Activated T-cell treated with anti-CD3 and anti-CD28 coated beads, Interleukin-2, amount 50 U/mL, for 48 hours (primary cell): ENCODE measurements at regions not wholly inside any gene's neighbourhood (a gene's known extent, or its start where the extent isn't known, plus 50 kb on each side); places are given as distances from the start of the nearest gene placed in this dataset.
"Not testable (repeated sequence)": the region's sequence is repeated elsewhere in the genome, so short reads cannot be mapped to it uniquely, and the experiment has no call there.

Experiments used
- DNase-seq, 2 experiments: peaks; one replicate each; pipeline ENCODE4 v3.0.0-alpha.2; 2020

DNA sequence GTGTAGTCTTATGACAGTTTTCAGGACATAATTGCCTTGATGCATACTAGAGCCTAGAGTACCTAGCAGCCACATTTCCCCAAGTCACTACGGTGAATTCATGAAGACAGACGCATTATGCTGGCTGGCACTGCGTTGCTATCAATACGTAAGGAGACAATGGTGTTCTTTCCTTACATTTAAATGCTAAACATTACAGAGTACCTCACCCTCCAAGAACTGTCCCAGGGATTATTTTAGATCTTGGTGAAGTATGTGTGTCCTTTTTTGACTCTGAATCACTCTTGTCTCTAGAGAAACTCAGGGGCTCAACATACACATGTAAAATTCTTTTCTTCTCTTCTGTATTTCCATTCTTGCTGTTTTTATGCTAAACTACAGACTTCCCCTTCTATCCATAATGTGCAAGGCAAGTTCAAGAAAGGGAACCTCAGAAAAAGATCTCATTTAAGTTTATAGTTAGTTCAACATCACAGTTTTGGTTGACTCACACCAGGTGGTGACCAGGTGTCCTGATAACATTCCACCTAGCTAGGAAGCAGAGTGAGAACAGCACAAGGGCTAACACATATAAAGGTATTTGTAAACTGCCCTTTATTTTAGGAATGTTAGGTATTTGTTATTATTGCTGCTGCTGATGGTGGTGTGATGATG is 212.4 kb upstream of the HNRNPA3 start:
- no peak for DNase-seq

DNA sequence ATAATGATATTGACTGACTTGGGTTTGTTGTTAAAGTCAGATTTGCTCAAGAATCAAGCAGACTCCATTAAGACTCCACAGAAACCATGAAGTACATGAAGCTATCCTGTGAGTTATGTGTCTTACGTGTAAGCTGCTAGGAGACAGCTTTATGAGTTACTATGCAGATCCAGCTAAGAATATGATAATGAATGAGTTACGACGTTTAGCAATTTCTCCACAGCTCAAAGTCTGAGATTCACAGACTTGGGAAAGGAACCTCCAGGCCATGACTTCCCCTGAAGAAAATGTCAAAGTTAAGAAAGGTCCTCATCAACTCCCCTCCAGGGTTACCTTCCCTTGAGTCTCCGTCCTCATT is 211.9 kb upstream of the HNRNPA3 start:
- no peak for DNase-seq

DNA sequence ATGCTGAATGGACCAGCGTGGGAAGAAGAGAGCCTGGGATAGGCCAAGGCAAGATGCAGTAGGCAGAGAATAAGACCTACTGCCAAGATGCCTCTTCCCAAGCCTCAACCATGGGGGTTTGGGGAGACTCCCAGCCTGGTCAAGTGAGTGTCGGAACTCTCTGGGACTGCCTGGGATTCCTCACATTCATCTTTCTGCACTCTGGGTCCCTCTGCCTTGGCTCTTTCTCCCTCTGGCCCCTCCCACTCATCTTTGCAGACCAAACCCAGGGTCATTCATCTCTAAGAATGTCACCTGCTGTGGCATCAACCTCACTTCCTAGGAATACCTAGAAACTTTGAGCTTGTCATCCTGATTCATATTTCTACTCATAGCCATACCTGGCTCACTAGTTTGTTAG is 211.3 kb upstream of the HNRNPA3 start:
- DNase-seq: no peak

DNA sequence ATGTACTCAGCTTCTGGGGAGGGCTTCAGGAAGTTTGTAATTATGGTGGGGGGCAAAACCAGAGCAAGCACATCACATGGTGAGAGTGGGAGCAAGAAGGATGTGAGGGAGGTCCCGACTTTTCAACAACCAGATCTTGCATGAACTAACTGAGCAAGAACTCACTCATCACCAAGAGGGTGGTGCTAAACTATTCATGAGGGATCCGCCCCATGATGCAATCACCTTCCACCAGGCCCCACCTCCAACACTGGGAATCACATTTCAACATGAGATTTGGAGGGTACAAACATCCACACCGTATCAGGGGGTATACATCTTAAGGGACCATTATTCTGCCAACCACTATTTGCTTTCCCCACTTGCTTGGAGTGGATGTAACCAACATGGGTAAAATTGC is 209.6 kb upstream of the HNRNPA3 start:
- no peak for DNase-seq

DNA sequence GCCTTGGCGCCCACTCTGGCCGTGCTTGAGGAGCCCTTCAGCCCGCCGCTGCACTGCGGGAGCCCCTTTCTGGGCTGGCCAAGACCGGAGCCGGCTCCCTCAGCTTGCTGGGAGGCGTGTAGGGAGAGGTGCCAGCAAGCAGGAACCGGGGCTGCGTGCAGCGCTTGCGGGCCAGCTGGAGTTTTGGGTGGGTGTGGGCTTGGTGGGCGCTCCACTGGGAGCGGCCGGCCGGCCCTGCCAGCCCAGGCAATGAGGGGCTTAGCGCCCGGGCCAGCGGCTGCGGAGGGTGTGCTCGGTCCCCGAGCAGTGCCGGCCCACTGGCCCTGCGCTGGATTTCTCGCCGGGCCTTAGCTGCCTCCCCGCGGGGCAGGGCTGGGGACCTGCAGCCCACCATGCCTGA is 204.9 kb upstream of the HNRNPA3 start:
- DNase-seq: not testable (repeated sequence)

DNA sequence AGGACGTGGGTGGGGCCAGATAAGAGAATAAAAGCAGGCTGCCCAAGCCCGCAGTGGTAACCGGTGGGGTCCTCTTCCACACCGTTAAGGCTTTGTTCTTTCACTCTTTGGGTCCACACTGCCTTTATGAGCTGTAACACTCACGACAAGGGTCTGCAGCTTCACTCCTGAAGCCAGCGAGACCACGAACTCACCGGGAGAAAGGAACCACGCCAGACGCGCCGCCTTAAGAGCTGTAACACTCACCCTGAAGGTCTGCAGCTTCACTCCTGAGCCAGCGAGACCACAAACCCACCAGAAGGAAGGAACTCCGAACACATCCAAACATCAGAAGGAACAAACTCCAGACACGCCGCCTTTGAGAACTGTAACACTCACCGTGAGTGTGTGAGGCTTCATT is 203.9 kb upstream of the HNRNPA3 start:
- not testable (repeated sequence) for DNase-seq

DNA sequence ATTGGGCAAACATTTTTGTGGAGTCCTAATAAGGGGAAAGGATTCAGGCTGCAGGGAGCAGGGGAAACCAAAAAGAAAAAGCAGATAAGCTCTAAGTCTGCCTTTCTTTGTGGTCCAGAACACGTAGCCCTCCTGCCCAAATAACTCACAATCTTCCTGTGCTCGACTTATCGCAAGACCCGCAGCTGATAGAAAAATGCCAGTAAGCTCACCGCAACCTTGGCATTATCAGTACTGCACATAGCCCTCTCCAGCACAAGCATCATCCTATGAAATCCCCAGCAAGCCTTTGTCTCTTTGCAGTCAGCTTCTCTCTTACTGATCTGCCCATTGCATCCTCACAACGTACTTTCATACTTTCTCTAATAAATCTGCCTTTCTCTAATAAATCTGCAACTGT is 202.4 kb upstream of the HNRNPA3 start:
- DNase-seq: no peak

DNA sequence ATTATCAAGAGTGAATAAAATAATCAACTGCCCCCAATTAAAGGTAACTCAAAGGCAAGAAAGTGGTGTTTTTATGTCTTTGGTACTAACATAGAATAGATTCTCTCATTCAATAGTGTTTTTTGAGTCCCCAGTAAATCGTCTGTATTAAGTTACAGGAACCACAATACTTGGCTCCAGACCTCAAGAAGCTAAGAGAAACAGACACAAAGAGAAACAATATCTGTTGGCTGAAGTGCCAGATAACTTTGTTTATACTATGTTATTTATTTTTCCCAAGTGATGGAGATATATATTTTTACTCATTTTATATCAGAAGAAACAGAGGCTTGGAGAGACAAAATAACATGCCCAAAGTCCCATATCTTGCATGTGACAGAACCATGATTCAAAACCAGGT is 201.7 kb upstream of the HNRNPA3 start:
- no peak for DNase-seq

DNA sequence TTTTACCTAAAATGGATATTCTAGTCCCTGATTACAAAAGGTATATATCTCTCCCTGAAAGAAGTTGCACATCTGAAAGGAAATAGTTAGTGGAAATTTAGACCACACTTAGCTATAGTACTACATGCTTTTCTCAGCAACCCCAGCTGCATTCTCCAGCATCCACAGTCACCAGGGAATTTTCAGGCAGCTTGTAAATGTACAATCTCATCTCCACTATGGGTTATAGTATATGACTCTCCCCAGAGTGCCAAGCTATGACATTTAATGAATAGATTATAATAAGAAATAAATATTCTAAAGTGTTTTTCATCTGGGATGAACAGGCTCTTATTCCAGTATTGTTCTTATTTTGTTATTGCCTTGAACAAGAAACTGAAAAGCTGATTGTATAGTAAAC is 197.6 kb upstream of the HNRNPA3 start:
- no peak for DNase-seq

DNA sequence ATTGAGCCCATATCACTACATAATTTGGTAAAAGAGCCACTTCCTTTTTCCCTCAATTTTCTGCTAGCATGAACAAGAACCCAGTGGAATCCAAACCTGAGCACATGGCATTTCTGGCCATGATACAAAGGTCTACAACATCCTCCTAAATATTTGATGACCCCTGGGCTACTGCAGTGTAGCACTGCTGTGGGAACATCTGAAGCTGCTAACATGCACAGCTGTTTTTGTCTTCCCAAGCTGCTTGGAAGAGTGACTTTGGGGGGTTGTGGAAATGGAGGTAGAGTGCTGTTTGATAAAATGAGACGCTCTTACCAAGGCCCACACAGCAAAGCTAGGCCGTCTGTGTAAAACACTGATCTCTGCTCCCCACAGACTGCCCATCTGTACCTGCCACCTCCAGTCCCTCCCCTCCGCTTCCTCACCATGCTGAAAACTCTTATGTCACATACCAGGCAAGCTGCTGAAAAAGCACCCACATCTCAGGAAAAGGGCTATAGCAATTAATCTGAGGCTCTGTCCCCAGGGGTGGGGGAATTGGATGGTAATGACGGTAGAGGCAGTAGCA is 197.2 kb upstream of the HNRNPA3 start:
- DNase-seq: no peak

DNA sequence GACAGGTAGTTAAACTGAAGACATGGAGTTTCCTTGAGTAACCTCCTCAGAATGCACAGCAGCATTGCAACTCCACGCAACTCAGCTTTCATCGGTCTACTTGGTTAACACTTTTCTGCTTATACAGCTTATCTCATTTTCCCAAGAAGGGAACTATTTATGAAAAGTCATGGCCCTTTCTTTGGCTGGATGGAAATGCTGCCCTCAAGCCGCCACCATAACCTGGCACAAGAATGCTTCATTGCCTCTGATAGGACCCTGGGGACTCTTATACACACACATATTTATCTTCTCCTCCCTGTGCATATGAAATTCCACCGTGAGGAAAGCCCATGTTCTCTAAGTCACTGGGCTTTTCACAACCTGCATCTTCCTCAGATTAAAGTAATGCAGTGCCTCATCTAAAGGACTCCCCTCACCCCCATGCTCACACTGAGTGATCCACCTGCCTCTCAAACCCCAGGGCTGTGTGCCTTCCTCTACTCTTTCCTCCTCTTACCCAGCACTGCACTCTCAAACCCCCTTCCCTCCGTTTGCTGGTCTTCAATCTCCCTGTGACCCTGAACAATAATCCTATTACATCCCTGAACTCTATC is 192.0 kb upstream of the HNRNPA3 start:
- DNase-seq: no peak

DNA sequence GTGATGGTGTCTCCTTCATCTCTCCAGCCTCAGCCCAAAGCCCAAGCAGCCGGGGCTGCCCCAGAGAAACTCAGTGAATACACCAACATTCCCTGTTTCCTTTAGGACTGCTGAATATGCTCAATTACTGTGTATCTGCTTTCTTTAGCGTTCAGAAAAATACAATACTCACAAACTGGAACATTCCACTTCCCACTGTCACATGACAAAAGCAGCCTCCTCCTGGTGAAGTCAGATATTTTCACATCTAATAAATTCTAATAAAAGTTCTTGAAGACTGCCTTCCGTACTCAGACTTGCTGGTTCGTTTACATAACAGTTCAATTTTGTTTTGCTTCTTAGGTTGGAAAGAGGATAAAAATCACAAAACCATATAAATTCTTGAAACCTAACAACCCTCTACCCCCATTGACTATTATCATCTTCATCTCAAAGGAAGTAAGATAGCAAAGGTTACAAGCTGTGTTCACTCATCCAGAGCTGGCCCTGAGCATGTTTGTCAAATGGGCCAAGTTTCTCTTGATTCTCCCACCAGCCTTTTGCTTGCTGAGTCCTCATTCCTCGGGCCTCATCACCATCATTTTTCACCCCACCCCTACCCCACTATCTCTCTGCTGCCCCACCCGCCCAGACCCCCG is 190.8 kb upstream of the HNRNPA3 start:
- DNase-seq: no peak

DNA sequence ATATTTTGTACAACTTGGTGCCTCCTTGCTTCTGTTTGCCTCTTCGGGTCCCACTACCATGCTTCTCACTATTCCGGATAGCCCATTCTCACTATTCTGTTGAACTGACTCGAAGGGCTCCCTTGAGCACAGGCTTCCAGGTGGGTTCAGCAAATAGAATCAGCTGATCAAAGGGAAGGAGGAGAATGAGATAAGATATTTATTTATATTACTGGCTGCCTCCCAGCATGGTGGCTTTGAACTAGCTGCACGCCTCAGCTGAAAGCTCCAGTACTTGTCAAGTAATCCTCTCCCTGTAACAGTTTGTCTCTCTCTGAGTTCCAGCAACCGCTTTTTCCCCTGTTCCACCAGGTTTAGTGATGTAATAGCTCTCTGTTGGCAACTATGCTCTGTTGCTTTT is 187.8 kb upstream of the HNRNPA3 start:
- no peak for DNase-seq

DNA sequence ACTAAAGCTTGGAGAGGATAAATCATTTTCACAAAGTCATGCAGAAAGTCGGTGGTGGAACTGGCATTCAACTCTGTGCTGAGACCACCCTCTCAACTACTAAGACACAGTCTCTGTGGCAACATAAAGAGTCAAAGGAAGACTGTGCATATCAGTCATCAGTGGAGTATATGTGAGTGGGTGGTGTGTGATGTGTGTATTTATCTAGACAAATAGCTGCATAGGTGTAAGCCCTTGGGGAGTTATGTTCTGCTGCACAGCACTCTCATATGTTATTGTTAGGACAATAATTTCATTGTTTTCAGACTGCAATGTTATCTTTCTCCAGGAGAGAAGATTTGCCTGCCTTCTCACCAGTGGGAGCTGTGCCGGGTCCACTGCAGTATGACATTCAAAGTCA is 186.3 kb upstream of the HNRNPA3 start:
- no peak for DNase-seq

DNA sequence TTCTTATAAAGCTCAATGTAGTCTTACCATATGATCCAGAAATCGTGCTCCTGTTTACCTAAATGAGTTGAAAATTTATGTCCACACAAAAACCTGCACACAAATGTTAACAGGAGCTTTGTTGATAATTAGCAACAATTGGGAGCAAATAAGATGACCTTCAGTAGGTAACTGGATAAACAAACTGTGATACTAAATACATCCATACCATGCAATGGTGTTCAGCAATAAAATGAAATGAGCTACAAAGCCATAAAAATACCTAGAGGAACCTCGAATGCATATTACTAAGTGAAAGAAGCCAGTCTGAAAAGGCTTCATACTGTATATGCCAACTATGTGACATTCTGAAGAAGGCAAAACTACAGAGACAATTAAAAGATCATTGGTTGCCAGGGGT is 185.6 kb upstream of the HNRNPA3 start:
- no peak for DNase-seq

DNA sequence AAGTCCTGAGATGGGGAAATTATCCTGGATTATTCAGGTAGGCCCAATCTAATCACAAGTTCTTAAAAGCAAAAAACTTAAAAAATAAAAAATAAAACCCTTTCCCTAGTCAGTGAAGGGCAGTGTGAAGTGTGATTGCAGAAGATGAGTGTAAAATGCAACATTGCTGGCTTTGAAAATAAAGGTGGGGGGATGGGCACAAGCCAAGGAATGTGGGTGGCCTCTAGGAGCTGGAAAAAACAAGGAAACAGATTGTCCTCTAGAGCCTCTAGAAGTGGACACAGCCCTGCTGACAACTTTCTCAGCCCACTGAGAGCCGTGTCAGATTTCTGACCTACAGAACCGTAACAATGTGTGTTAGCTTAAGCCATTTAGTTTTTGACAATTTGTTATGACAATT is 184.3 kb upstream of the HNRNPA3 start:
- DNase-seq: no peak

DNA sequence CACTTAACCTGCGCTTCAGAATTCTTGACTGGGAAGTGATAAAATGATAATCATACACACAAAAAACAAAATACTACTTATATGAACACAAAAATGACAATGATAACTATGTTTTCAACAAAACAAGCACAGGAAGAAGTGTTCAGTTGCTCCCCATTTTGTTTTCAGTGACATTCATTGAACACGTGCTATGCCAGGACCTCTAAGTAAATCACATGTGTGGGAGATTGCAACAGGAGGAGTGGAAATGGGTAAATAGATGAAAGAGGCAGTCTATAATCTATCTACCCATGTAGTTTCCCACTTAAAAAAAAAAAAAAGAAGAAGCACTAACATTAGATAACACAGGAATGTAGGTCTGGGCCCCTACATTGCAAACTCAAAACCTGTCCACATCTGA is 183.5 kb upstream of the HNRNPA3 start:
- DNase-seq: no peak

DNA sequence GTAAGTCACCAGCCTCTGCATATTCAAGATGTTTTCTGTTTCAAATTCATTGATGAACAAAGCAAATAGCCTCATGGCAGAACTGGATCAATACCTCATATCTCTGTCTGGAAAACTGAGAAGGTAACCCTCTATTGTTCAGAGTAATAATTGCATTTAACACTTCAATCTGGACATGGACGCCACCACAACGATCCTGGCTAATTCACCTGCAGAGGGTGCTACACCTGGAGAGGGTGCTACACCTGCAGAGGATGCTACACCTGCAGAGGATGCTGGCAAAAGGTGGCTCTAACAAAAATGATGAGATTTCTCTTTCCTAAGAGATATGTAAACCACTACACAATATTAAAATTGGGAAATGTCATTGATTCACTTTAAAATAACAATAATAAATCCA is 183.1 kb upstream of the HNRNPA3 start:
- DNase-seq: no peak

DNA sequence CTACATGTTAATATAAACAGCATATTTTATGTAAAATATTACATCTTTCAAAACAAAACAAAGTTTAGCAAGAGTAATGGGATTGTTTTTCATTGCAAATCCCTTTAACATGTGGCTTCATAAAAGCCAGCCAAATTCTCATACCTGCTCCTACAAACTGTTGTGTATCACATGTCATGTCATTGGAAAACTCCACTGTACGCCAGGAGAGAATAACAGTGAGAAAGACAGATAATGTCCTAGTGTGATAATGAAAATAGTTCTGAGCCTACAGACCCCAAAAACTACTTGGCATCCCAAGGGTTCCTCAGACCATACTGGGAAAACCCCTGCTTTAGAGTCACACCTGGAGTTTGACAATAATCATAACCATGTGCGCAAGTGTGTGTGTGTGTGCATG is 182.7 kb upstream of the HNRNPA3 start:
- no peak for DNase-seq

DNA sequence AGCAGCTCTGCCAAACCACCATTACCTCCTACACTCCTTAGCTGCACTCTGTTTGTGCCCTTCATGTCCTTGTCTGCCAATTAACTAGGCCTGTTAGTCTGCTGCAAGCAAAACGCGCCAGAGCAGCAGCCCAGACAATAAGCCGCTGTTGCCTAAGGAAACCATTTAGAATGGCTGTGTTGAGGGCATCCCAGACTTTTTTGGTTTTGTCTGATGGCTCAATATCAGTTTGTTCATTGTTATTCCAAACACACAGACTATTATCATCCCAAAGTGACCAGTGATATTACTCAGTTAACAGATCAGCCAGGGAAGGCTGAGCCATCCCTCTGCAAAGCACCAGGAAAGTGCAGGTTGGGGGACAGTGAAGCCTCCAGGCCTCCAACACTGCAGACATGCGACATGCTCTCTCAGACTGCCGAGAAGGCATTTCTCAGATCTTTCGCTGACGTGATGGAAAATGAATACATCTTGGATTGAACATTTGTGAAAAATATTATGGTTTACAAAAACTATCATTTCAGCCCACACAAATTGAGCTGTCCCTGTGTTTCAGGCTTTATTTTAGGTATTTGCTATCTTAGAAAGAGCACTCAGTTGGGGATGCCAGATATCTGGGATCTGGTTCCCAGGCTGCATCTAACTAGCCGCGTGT is 182.0 kb upstream of the HNRNPA3 start:
- no peak for DNase-seq

DNA sequence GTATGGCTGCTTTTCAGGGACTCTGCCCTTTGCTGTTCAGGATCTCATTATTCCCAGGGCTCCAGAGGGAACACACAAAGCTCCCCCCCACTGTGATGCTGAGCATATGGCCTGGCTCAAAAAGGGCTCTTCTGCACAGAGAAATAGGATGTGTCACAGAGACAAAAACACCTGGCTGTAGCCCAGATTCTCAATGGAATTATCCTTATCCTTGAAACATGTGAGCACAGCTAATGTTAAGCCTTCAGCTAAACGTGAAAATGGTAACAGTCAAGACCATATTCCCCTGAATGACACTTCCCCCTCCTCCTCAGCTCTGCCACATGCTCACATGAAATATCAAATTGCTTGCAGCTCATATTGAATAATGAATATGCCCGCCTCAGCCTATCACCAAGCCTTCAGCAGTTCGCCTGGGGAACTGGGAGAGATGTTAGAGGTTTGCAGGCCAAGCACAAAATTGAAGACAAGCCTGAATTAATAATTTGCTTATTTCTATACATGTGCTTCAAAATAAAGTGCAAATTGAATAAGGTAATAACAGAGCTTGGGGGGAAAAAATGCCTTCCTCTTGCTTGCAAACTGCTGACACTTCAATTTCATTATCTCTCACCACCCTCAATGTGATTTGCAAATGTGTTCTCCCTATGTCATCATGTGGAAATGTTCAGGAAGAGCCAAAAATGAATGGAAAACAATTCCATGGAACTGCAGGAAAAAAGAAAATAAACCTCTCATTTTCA is 181.0 kb upstream of the HNRNPA3 start:
- DNase-seq: no peak

DNA sequence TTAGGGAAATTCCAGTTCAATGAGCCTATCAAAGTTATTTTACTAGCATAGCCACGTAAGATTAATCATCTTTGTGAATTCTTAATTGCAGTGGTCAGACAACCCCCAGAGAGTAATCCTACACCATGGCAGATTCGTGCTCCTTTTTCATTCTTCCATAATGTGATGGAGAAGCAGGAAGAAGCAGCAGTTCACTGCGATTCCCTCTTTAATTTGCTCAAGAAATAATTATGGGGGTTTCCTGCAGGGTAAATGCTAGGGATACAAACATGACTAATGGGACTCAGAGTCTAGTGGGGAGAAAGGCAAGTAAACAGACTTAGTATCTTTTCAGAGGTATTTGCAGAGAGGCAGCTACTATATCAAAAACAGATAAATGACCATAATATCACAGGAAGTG is 175.8 kb upstream of the HNRNPA3 start:
- no peak for DNase-seq

DNA sequence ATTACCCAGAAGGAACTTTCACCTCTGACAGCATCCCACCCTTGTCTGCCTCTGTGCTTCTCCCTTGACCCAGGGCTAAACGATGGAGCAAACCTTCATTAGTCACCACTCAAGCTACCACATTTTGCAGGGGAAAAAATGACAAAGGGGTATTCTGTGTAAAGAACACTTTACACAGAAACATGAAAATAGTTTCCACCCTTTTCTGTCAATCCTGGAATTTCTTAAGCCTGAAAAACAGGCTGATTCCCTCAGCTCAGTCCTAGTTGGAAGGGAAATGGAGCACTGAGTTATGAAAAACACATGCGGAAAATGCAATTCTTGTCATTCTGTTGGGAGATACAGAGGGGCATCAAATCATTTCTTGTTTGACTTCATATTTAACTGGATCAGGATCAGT is 175.0 kb upstream of the HNRNPA3 start:
- DNase-seq: no peak
